Putamen (tissue), 1 donor: ENCODE measurements at regions not wholly inside any gene's neighbourhood (a gene's known extent, or its start where the extent isn't known, plus 50 kb on each side); places are given as distances from the start of the nearest gene placed in this dataset.

Experiments used
- DNase-seq: peaks from one replicate; pipeline ENCODE4 v3.0.0-alpha.2; 2016; ENCODE audit warnings: low spot score

- DNase-seq: no peak
These were observed 62.7 kb downstream of the SIK1 start for GRCh38 chr21:43364261-43364510.

- no peak for DNase-seq
These were observed 63.2 kb downstream of the SIK1 start for GRCh38 chr21:43363506-43364260.

- no peak for DNase-seq
These were observed 64.0 kb downstream of the SIK1 start for GRCh38 chr21:43362915-43363314.

- DNase-seq: no peak
These were observed 64.6 kb downstream of the SIK1 start for GRCh38 chr21:43362321-43362791.

GRCh38 chr21:43361493-43362296 lies 65.2 kb downstream of the SIK1 start:
- no peak for DNase-seq

- no peak for DNase-seq
These were observed 65.8 kb downstream of the SIK1 start for GRCh38 chr21:43361127-43361492.

- DNase-seq: no peak
These were observed 66.3 kb downstream of the SIK1 start for GRCh38 chr21:43360441-43361126.

- no peak for DNase-seq
These were observed 67.8 kb downstream of the SIK1 start for GRCh38 chr21:43358940-43359822.

- no peak for DNase-seq
These were observed 69.1 kb downstream of the SIK1 start for GRCh38 chr21:43357715-43358430.

GRCh38 chr21:43355925-43356289 lies 71.0 kb downstream of the SIK1 start:
- DNase-seq: no peak

- DNase-seq: no peak
These were observed 71.5 kb downstream of the SIK1 start for GRCh38 chr21:43355266-43355924.

GRCh38 chr21:43354666-43355065 lies 72.3 kb downstream of the SIK1 start:
- no peak for DNase-seq

GRCh38 chr21:43354026-43354420 lies 72.9 kb downstream of the SIK1 start:
- no peak for DNase-seq

GRCh38 chr21:43353282-43354025 lies 73.5 kb downstream of the SIK1 start:
- no peak for DNase-seq

GRCh38 chr21:43352568-43353281 lies 74.2 kb downstream of the SIK1 start:
- DNase-seq: no peak

- DNase-seq: no peak
These were observed 74.8 kb downstream of the SIK1 start for GRCh38 chr21:43352154-43352537.

GRCh38 chr21:43351501-43352153 lies 75.3 kb downstream of the SIK1 start:
- no peak for DNase-seq

GRCh38 chr21:43349644-43350043 lies 77.3 kb downstream of the SIK1 start:
- no peak for DNase-seq

GRCh38 chr21:43348801-43349261 lies 78.1 kb downstream of the SIK1 start:
- no peak for DNase-seq
